Nephron (organoid): ENCODE measurements at regions not wholly inside any gene's neighbourhood (a gene's known extent, or its start where the extent isn't known, plus 50 kb on each side); places are given as distances from the start of the nearest gene placed in this dataset.
A peak's percentile ranks its signal among the peaks of the same experiment; 100 is the strongest.
"Not testable (repeated sequence)": the region's sequence is repeated elsewhere in the genome, so short reads cannot be mapped to it uniquely, and the experiment has no call there.

Source experiments
- H3K27ac Mint-ChIP-seq, 3 experiments: 2 replicates each; pipeline ENCODE4 v1.8.0; 2020; ENCODE audit warnings: mixed read lengths in 3 of 3, mild to moderate bottlenecking in 2 of 3, moderate library complexity in 1 of 3
- H3K27me3 Mint-ChIP-seq: 2 replicates; pipeline ENCODE4 v1.8.0; 2021; ENCODE audit warnings: low read depth, mild to moderate bottlenecking, moderate library complexity, mixed read lengths
- H3K36me3 Mint-ChIP-seq: 2 replicates; pipeline ENCODE4 v1.8.0; 2020; ENCODE audit warnings: low read depth, mixed read lengths
- H3K4me1 Mint-ChIP-seq: 2 replicates; pipeline ENCODE4 v1.8.0; 2020; ENCODE audit warnings: mixed read lengths
- H3K4me3 Mint-ChIP-seq, 3 experiments: 2 replicates each; pipeline ENCODE4 v1.8.0; 2020; ENCODE audit warnings: mild to moderate bottlenecking in 3 of 3, mixed read lengths in 3 of 3, moderate library complexity in 2 of 3
- H3K9me3 Mint-ChIP-seq: 2 replicates; pipeline ENCODE4 v1.8.0; 2020; ENCODE audit warnings: mixed read lengths
- CTCF ChIP-seq, 3 experiments: fragments of 200-600 bp; sonication (generic); IDR thresholded peaks; one replicate each; pipeline ENCODE4 v1.5.0; 2021; ENCODE audit warnings: antibody characterized with exemption in 3 of 3; ENCODE audit not compliant: unreplicated experiment in 3 of 3

- Mint-ChIP-seq H3K27ac (peak overlapping the region; percentile 45 to 95 (median 74)), H3K4me3 (no peak overlapping the region), H3K4me1 (peaks cover 7% of the 10 kb centered on the region), H3K9me3 (no peaks in the 10 kb centered on the region), H3K36me3 (no peaks in the 10 kb centered on the region), H3K27me3 (no peaks in the 10 kb centered on the region)
- TF ChIP-seq CTCF (IDR thresholded peaks at IDR 0.05; ENCODE audit: unreplicated experiment in 3 of 3), result no peak
Observed at GRCh38 chr6:11469684-11470083, 67.9 kb upstream of the TMEM170B start.

GRCh38 chr6:11468271-11468670 is 69.3 kb upstream of the TMEM170B start:
- H3K27ac Mint-ChIP-seq, H3K36me3 Mint-ChIP-seq, H3K4me3 Mint-ChIP-seq, H3K9me3 Mint-ChIP-seq, H3K4me1 Mint-ChIP-seq, H3K27me3 Mint-ChIP-seq: not testable (repeated sequence)

GRCh38 chr6:11467364-11467763 is 70.2 kb upstream of the TMEM170B start:
- Mint-ChIP-seq H3K36me3 (no peaks in the 10 kb centered on the region), H3K27ac (no peak overlapping the region), H3K4me1 (no peaks in the 10 kb centered on the region), H3K27me3 (no peaks in the 10 kb centered on the region), H3K4me3 (no peak overlapping the region), H3K9me3 (no peaks in the 10 kb centered on the region)
- TF ChIP-seq CTCF (IDR thresholded peaks at IDR 0.05; ENCODE audit: unreplicated experiment in 3 of 3), result no peak

GRCh38 chr6:11463398-11463780 is 74.2 kb upstream of the TMEM170B start:
- Mint-ChIP-seq H3K9me3 (no peaks in the 10 kb centered on the region), H3K36me3 (no peaks in the 10 kb centered on the region), H3K4me1 (no peaks in the 10 kb centered on the region), H3K4me3 (no peak overlapping the region), H3K27ac (no peak overlapping the region), H3K27me3 (no peaks in the 10 kb centered on the region)
- no peak for TF ChIP-seq CTCF (IDR thresholded peaks at IDR 0.05; ENCODE audit: unreplicated experiment in 3 of 3)

- Mint-ChIP-seq H3K4me1 (no peaks in the 10 kb centered on the region), H3K9me3 (no peaks in the 10 kb centered on the region), H3K36me3 (no peaks in the 10 kb centered on the region), H3K27me3 (no peaks in the 10 kb centered on the region), H3K27ac (no peak overlapping the region), H3K4me3 (no peak overlapping the region)
- no peak for TF ChIP-seq CTCF (IDR thresholded peaks at IDR 0.05; ENCODE audit: unreplicated experiment in 3 of 3)
Observed at GRCh38 chr6:11462742-11463397, 74.7 kb upstream of the TMEM170B start.

DNA sequence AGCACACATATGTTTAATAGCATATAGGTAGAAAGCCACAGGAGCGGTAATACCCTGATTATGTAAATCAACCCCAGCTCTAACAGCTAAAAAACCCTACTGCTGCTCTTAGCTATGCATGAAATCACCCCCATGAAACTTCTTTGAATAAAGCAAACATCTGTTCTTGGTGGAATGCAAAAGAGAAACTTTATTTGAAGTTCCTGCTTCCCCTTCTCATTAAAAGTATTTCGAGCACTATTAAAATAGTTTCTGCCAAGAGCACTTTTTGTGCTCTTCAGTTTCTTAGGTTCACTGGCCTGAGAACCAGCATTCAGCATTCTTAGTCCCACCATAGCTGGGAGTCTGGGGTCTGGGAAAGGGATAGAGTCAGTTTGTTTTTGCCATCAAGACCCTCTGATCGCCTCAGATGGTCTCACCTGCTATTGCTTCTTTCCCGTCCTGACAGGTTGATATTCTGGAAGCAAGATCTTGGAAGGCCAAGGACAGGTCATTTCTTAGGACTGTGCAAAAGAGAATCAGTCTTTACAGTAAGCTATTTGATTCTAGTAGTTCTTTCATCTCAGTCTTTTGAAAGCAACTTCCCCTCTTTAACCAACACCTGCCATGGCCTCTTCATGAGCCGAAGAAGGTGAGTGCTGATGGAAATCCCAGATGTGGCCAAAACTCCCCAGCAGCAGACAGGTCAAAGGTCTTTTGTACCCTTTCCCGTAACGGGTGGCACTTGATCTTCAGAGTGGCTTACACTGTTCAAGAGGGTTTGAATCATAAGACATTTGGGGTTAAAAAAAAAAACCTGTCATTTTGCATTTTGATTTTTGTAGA is 76.5 kb upstream of the TMEM170B start:
- Mint-ChIP-seq H3K4me3 (no peak overlapping the region), H3K4me1 (no peaks in the 10 kb centered on the region), H3K36me3 (no peaks in the 10 kb centered on the region), H3K9me3 (no peaks in the 10 kb centered on the region), H3K27me3 (no peaks in the 10 kb centered on the region), H3K27ac (peak overlapping the region in 1 of 3 experiments; percentile 16)
- no peak for TF ChIP-seq CTCF (IDR thresholded peaks at IDR 0.05; ENCODE audit: unreplicated experiment in 3 of 3)
